Stimulated activated CD8-positive, alpha-beta memory T cell treated with anti-CD3 and anti-CD28 coated beads, Interleukin-12 subunit alpha, Interleukin-12 subunit beta, amount 100 ng/mL, for 1 hour (primary cell): ENCODE measurements at regions not wholly inside any gene's neighbourhood (a gene's known extent, or its start where the extent isn't known, plus 50 kb on each side); places are given as distances from the start of the nearest gene placed in this dataset.

Source experiments
- DNase-seq: peaks from one replicate; pipeline ENCODE4 v3.0.0-alpha.2; 2020; ENCODE audit warnings: low read depth

DNA sequence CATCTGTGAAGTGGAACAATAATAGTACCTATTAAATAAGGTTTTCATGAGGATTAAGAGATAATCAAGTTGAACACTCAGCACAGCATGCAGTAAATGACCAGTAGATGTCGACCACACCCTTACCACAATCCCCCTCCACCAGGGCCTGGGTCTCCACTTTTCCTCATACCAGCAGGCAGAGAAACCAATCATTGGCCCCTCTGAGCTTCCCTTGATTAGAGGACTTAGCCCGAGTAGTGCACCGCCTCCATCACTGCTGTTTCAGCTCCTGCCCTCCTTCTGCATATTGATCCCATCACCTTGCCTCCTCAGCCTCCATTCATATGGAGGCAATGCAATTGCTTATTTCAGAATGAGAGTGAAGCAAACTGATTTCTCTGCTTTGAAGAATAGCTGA is 96.5 kb upstream of the CDH11 start:
- no peak for DNase-seq

DNA sequence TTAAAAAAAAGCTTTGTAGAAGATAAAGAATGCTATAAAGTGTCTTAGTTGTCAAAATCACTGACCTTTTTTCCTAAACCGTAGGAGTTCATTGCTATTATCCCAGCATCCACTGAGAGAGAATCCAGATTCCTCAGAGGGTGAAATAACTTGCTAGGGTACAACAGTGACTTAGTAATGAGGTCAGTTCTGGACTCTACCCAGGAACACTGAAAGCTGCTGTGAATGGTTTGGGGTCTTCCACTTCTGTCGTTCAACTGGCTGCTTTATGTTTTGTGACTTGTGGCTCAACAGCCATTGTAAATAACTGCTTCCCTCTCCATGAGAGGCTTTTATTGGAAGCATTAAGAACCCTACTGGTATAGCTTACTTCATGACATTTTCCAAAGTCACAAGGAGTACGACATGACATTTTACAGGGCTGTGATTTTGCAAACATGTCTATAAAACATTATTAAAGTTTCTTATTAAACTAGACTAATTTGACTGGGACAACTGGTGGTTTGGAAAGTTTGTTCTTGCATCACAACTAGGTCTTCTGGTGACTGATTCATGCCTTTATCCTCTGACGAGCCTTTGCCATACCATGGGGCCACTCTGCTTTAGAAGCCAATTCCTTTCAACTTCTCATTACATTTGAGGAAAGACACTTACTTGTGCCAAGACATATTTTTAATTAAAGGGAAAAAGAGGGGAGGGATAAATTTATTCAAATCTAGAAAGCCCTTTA is 92.2 kb upstream of the CDH11 start:
- no peak for DNase-seq

DNA sequence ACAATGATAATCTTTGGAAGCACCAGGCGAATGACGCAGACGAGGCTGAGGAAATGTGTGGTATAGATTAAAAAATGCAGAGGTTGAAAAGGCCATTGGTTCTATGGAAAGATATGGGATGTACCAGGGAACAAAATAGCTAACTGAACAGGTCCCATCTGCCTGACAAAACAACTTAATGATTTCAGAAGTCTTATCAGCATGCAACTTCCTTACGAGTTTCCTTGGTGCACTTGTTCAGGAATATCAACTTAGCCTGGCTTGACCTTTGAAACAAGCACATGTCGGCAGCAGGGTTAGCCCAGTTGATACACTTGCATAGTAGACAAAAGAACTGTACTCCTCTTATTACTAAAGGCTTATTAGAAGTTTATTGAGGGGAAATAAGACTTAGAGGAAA is 90.9 kb upstream of the CDH11 start:
- DNase-seq: no peak

DNA sequence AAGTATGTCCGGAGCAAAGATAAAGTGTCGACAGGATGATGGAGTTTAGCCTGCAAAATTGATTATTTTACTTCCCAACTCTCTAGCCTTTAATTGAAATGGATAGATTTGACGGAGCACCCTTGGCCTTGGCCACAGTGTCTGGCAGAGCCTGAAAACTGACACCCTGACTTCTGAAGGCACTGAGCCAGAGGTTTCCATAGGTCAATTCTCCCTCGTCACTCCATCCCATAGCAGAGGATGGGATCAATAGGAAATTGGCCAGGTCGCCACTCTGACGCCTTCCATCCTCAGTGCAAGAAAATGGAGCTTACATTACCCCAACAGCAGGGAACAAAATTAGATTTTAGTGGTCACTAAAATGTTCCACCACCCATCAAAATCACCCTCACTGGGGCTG is 90.4 kb upstream of the CDH11 start:
- DNase-seq: no peak

DNA sequence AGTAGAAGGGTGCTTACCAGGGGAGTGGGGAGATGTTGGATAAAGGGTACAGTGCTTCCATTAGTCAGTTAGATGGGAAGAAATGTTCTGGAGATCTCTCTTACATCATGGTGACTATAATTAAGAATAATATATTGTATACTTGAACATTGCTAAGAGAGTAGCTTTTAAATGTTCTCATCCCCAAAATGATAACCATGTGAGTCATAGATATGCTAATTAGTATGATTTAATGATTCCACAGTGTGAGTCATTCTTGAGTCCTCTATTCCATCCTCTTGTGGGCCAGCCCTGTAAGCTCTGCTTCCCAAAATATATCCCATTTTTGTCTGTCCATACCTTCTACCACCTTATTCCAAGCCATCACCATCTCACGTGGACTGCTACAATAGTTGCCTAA is 80.6 kb upstream of the CDH11 start:
- DNase-seq: no peak

DNA sequence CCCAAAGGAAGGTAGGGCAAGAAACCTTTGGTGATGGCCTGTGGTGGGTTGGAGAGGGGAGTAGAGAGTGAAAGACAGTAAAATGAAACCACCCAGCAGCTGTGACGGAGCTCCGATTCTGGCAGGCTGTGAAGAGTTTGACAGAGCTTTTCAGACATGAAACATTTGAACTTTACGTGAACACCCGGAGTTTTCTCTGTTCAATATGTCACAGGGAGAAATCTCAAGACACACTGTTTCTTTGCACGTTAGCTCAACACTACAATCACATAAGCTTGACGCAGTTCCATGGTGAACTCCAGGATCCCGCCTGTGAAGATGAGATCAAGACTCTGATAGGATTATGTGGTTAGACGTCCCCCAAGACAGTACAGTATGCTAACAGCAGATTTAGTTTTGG is 79.6 kb upstream of the CDH11 start:
- DNase-seq: no peak

DNA sequence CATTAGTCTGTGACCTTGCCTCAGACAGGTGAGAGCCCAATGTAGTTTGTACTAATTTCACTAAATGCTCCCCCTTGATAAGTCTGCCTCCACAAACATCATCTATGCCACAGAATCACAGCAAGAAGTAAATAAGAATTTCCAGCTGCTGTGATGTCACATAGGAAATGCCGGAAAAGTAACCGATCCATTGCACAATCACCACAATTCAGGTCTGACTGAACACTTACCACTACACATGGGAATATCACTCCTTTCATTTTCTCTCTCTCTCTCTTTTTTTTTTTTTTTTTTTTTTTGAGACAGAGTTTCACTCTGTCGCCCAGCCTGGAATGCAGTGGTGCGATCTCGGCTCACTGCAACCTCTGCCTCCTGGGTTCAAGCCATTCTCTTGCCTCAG is 79.0 kb upstream of the CDH11 start:
- no peak for DNase-seq

DNA sequence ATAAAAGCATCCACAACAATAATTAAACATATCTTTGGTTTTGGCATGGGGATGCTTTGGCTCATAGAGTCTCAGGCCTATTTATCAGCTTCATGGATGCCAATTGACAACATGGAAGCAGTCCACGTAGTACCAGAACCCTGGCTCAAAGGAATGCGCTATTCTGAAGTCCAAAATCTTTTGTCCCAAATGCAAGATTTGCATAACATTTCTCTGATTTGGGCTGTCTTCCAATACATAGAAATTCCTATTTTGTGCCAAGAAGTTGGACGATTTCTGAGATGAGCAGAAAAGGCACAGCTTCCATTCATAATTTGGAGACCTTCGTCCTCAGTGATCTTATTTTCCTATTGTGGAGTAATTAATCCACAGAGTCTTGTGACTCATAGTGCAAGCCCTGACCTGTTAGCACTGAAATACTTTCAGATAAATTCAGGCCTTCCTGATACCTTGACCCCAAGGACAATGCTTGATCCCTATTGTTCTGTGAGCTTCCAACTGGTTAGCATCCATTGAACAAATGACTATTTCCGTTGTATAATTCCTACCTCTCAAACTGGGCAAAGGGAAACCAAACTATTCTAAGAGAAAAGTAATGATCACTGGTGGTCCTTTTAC is 78.4 kb upstream of the CDH11 start:
- no peak for DNase-seq

GRCh38 chr16:65196420-65197075 is 74.7 kb upstream of the CDH11 start:
- no peak for DNase-seq

DNA sequence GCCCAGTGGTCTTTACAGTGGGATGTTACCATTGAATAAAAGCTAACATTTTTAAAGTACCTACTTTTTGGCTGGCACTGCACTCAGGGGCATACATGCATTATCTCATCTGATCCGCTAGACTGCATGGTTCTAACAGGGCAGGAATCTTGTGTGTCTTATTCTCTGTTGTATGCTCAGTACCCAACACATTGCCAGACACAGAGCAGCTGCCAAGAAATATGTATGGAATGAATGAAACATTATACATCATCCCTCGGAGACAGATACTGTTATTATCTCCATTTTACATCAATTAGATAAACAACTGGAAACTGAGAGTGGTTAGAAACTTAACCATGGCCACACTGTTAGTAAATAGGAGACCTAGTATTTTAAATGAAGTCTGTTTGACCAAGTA is 74.1 kb upstream of the CDH11 start:
- no peak for DNase-seq

DNA sequence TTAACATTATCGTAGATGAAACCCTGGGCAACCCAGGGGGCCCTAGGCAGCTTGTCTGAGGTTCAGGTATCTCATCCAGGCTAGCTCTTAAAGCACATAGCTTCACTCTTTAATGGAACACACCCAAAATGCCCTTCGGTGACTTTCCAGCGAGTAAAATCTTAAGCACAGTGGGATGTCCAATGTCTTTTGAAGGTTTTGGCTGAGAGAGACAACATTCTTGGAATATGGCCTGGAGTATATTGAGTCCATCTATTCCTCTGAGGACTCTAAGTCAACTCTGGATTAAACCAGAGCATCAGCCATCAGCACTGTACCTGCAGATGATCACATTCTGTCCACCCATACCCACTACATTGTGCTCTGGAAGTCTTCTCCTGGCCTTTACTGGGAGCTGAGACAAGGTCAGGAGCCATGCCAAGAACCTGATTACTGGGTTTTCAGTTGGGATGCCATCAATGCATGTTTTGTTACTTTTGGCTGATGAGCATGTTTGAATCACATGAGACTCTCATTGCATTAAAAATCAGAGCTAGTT is 63.4 kb upstream of the CDH11 start:
- no peak for DNase-seq

DNA sequence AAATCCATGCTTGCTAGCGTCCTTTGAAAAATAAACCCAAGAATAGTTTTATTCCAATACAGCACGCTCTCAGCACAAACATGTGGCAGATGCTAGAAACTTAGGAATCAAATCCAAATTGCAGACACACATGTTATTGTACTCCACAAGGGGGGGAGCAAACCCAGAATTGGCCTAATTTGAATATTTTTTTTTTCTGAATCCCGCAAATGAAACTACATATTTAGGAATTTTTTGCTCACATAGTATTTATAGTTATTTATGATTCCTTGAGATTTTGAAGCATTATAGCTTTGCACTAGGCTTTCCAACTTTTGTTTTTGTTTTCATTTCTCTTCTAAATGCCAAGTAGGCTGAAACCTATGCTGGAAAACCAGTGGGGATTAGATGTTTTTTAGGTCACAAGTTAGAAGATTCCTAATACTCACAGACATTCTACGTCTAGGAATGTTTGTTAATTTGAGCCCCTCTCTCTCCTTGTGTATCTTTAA is 59.3 kb upstream of the CDH11 start:
- DNase-seq: no peak

GRCh38 chr16:65178151-65178550 is 56.3 kb upstream of the CDH11 start:
- no peak for DNase-seq

DNA sequence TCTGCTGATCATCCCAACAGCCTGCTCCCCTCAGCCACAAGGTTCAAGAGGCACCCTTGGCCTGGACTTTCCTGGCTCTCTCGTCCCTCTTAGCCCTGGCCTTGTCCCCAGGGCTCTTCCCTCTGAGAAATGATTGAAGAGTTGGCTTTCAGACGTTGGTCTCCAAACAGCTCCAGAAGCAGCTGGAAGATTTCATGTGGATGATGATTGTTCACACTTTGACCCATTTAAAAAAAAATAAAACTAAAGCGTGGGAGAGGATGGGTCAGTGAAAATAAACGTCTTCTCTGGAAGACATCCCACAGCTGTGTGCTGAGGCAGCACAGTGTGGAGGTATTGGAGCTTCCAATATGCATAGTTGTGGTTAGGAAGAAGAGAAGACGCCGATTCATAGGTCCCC is 54.7 kb upstream of the CDH11 start:
- DNase-seq: no peak

DNA sequence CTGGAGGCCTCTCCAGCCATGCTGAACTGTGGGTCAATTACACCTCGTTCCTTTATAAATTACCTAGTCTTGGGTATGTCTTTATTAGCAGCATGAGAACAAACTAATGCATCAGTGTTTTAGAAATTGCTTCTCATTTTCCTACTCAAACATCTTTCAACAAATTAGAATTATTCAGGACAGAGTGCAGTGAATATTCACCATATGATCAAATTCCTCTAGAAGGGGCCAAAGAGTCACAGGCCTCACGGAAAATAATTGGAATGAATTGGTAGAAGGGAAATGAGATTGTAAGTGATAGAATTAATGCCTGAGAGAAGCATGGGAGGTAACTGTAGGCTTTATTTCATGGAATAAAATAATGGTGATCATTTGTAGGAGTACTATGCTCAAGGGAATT is 50.5 kb upstream of the CDH11 start:
- DNase-seq: no peak
